ENCODE measurements at regions not wholly inside any gene's neighbourhood (a gene's known extent, or its start where the extent isn't known, plus 50 kb on each side); places are given as distances from the start of the nearest gene placed in this dataset.

DNA sequence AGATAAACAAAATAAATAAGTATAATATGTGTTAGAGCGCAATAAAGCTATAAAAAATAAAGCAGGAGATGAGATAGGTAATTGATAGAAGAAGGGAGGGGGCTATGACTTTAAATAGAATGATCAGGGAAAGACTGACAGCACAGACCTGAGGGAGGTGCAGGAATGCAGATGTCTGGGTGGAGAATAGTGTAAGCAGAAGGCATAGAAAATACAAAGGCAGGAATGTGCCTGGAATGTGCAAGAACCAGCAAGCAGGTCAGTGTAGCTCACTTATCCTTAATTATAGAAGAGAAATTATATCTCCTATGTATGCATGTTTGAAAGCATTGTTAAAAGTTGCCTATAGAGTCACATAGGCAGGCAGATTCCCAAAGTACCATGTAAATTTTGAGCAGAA is 239.4 kb upstream of the SOX14 start:
- TF ChIP-seq, protein P1, sequence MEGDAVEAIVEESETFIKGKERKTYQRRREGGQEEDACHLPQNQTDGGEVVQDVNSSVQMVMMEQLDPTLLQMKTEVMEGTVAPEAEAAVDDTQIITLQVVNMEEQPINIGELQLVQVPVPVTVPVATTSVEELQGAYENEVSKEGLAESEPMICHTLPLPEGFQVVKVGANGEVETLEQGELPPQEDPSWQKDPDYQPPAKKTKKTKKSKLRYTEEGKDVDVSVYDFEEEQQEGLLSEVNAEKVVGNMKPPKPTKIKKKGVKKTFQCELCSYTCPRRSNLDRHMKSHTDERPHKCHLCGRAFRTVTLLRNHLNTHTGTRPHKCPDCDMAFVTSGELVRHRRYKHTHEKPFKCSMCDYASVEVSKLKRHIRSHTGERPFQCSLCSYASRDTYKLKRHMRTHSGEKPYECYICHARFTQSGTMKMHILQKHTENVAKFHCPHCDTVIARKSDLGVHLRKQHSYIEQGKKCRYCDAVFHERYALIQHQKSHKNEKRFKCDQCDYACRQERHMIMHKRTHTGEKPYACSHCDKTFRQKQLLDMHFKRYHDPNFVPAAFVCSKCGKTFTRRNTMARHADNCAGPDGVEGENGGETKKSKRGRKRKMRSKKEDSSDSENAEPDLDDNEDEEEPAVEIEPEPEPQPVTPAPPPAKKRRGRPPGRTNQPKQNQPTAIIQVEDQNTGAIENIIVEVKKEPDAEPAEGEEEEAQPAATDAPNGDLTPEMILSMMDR (IDR thresholded peaks at IDR 0.05) = no peak
- TF ChIP-seq POLR2A (IDR thresholded peaks at IDR 0.05) = no peak
